Skeletal muscle cell (primary cell): ENCODE measurements at regions not wholly inside any gene's neighbourhood (a gene's known extent, or its start where the extent isn't known, plus 50 kb on each side); places are given as distances from the start of the nearest gene placed in this dataset.
"Not testable (repeated sequence)": the region's sequence is repeated elsewhere in the genome, so short reads cannot be mapped to it uniquely, and the experiment has no call there.

Source experiments
- DNase-seq: peaks from one replicate; pipeline ENCODE4 v3.0.0-alpha.2; 2010; ENCODE audit warnings: low read depth
- H3K4me3 ChIP-seq: 2 replicates; pipeline ENCODE4 v1.5.1; 2011; ENCODE audit warnings: low read depth, mild to moderate bottlenecking, control low read depth, low read length, moderate library complexity

DNA sequence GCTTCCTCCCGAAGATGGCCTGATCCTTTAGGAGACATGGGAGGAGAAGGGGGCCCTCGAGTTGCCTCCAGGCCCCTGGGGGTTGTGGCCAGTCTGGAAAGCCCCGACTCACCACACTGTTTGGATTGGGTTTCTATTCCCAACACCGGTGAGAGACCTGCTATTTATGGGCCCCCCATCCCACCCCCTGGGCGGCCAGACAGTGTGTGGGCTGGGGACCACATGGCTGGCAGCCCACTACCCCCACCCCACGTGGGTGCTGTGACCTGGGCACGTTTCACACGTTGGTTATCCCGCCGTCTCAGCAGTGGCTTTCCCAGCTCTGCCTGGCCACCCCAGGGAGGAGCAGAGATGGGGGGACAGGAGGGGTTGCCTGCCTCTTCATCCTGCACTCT, 116.1 kb downstream of the VEGFA start:
- DNase-seq = no peak
- no peak overlapping the region for H3K4me3 ChIP-seq

DNA sequence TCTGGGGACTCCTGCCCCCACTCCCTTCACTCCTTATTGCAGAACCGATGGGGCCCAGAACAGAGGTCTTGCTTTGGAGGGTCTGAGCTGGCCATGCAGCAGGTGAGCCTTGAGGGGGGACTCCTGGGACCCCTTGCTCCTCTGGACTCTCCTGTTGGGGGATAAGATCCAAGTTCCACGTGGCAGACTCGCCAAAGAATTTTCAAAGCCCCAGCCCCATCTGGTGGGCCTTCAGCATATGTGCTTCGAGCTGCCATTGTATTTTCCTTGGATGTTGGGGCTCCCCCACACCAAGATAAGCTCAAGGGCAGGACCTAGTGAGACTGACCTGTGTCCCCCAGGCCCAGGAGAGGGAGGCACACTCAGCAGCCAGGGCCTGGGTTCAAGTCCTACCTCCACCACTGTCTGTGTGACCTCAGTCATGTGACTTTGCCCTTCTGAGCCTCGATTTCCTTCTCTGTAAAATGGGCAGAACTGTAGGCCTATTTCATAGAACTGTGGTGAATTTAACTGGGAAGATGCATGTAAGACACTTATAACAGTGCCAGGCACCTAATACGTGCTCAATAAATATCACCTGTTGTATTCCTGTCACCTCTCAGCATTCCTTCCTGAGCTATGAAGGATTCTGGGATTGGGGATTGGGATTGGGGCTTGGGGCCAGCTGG, 115.5 kb downstream of the VEGFA start:
- no peak for DNase-seq
- H3K4me3 ChIP-seq = no peak overlapping the region

DNA sequence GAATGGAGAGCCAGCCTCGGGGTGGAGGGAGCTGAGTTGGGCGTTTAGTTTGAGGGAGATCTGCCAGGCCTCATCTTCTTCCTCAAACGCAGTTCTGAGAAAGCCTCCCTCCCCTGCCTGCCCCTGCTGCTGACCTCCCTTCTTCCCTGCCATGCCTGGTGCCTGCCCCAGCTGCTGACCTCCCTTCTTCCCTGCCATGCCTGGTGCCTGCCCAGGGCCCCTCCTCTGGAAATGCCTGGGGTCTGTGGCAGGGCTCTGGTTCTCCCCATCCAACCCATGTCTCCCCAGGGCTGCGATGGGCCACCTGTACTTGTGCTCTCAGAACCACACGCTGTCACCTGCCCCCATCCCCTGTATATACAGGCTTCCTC, 114.6 kb downstream of the VEGFA start:
- no peak overlapping the region for H3K4me3 ChIP-seq
- no peak for DNase-seq

DNA sequence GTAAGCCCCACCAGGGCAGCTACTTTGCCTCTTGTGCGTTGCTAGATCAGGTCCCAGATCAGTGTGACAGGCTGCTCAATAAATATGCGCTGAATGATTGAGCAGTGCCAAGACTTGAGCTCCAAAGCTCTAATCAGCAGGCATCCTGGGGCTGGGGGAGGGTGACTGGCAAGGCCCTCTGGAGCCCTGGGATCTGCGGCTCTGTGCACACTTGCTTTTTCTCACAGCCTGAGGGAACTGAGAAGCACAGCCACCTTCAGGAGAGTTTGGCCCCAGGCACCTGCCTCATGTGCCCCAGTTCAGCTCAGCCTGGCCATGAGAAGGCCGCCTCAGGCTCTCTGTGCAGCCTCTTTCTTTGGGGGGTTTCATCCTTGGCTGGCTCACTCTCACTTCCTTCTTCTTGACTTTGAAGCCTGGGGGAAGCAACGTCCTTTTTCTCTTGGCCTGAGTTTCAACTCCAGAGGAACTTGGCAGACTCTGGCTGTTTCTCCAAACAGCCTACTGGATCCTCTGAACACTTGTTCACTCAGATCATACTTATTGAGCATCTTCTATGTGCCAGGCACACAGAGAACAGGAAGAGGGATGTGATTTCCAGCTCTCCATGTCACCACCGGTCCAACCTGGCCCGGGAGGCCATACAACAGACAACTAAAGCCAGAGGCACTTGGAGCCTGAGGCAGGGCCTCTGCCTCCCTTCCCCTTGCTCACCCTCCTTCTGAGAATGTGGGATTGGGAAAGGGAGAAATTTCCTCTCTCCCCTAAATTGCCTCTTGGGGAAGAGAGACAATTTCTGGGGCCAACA, 114.0 kb downstream of the VEGFA start:
- no peak for DNase-seq
- H3K4me3 ChIP-seq = no peak overlapping the region

DNA sequence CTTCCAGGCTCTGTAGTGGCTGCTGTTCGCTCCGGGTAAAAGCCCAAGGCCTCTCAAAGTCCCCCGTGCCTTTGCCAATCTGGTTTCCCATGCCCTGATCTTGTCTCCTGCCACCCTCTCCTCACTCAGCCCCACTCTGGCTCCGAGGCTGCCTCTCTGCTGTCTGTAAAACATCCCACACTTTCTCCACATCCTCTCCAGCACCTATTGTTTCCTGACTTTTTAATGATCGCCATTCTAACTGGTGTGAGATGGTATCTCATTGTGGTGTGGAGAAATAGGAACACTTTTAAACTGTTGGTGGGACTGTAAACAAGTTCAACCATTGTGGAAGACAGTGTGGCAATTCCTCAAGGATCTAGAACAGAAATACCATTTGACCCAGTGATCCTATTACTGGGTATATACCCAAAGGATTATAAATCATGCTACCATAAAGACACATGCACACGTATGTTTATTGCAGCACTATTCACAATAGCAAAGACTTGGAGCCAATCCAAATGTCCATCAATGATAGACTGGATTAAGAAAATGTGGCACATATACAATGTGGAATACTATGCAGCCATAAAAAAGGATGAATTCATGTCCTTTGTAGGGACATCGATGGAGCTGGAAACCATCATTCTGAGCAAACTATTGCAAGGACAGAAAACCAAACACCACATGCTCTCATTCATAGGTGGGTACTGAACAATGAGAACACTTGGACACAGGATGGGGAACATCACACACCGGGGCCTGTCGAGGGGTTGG, 112.9 kb downstream of the VEGFA start:
- not testable (repeated sequence) for H3K4me3 ChIP-seq, DNase-seq

DNA sequence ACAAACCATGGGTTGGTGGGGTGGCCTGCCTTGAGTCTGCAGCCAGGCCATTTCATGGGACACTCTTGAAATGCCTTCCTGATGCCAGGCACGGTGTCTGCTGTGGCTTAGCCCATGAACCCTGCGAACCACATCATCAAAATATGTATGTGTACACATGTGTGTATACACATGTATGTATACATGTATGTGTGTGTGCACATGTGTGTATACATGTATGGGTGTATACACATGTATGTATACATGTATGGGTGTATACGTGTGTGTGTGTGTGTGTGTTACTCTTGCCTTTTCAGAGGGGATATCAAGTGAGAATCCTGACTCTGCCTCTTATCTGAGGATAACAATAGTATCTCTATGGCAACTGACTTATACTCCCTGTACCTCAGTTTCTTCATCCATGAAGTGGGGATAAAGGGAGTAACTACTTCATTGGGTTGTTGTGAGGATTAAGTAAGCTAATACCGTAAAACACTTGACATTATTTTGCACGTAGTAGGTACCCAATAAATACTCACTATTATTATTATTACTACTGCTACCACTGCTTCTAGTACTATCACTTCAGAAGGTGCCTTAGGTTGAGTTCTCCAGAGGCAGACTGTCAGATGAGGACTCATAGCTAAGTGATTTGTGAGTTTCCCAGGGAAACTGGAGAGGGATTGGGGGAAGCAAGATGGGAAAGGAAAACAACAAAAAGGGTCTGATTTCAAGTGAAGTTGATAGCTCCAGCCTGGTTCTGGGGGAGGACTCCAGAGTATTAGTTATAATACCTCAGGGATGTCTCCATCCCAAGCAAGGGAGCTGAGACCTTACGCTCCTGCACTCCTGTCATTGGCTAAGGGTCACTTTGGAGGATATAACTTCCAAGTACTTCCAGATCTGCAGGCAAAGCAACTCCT, 110.5 kb downstream of the VEGFA start:
- DNase-seq = no peak
- H3K4me3 ChIP-seq = no peak overlapping the region

DNA sequence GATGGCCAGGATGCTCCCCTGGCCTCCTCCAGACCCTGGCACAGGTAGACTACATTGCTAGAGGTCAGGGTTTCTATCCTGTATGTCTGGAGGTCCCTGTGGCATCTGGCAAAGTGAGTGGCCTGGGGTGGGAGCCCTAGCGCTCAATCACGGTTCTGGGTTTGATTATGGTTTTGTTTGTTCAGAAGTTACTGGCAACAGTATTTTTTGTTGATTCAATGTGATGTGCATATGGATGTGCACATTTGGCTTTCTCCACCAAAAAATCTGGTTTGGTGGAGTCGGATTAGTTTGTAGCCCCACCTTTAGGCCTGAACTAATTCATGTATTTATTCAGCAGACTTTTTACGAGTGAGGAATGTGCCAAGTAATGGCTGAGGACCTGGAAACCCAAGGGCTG, 109.7 kb downstream of the VEGFA start:
- no peak for DNase-seq

DNA sequence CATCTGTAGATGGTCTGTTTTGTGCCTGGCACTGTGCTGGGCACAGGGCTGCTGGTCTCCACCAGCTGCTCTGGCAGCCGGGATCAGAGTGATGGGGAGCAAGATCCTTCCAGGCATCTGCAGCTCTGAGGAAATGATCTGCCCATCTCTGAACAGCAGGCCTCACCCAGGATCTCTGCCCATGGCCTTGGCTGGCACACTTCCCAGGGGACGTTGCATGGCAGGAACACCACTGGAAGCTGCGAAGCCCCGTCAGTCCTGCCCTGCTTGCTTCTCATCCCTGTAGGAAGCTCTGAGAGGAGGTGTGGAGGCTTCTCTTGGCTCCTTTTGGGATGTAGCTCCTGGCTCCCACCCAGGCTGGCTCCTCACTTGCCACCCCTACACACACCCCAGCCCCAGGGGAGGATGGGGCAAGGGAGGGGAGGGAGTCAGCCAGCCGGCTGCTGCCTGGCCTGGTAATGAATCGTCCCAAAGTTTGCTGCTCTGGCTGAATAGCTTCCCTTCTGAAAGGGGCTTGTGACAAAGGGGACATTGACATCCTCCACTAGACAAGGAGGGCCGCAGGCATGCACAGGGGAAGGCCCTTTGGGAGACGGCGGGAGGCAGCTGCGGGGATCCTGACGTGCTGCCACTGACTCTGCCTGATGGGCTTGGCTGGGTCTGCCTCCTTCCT, 108.9 kb downstream of the VEGFA start:
- no peak overlapping the region for H3K4me3 ChIP-seq
- DNase-seq = no peak

More for the DNA sequence above, 109.7 kb downstream of the VEGFA start:
- H3K4me3 ChIP-seq = no peak overlapping the region

DNA sequence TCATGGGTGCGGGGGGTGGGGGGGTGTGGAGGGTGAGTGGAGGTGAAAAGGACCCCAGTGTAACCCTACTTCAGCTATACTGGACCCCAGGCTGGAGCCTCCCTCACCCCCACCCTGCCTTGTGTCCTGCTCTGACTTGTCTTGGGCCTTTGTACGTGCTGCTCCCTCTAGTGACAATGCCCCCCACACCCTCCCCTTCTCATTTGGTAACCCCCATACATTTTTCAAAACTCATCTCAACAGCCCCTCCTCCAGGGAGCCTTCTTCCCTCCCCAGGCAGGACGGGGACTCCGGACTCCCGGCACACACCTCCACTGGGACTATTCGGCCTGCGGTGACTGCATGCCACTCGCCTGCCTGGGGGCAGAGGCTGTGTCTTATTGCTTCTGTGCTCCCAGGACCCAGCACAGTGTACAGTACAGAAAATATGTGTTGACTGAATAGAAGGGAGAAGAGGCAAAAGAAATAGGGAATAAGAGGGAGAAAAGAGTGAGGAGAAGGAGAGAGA, 108.2 kb downstream of the VEGFA start:
- no peak for DNase-seq

DNA sequence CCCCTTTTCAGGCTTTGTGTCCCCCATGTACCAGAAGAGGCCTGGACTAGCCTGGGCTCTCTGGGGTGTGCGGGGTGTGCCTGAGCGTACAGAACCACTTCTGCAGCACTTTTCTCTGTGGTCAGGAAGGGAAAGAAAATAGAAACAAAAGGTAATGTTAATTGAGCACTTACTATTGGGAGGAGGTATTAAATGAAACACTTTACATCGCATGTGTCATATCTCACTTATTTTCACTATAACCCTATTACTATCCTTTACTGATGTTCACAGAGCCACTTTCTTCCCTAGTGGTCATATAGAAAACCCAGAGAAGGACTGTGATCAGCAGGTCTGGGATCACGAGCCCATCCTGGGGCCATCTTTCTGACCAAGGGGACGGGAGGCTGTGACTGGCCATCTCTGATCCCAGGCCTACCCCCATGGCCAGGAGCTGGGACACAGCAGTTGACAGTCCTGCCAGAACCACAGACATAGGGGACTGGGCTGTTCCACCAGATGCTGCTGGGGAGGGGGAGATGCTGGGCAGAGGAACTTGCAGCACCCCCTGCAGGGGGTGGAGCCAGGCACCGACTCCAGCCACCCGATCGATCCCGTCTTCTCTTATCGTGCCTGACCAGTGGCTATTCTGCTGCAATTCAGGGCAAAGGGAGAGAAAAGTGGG, 107.6 kb downstream of the VEGFA start:
- DNase-seq = no peak
- no peak overlapping the region for H3K4me3 ChIP-seq

More for the DNA sequence above, 108.2 kb downstream of the VEGFA start:
- no peak overlapping the region for H3K4me3 ChIP-seq

DNA sequence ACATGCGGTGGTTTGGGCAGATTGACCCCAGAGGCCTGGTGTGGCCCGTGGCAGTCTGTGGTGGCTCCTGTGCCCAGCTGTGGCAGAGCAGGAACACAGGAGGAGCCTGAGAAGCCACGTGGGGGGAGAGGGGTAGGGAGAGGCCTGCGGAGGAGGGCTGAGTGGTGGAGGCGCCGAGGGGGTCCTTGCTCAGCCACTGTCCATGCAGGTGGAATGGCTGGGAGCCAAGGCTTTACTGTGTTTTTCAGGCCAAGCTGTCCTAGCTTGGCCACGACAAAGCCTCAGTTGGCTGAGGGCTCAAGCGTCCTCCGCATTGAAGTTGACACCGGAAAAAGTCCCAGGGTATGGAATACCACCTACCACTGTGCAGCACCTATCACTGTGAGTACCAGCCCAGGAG, 107.0 kb downstream of the VEGFA start:
- no peak for DNase-seq
- H3K4me3 ChIP-seq = no peak overlapping the region

DNA sequence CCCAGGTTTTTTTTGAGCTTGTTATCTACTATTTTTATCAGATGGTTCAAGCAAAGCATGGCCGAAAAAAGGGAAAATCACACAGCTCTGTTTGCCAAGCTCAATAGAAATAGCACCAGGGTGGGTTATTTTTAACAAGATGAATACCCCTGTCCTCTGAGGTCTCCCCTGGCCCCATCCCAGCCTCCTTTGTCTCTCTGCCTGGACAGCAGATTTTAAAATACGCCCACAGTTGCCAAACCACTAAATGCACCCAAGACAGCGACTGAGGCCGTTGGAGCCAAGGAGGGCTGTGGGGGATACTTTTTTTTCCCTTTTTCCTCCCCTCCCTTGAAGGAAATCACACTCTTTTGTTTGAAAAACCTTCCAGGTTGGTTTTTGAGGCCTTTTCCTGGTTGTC, 106.6 kb downstream of the VEGFA start:
- no peak overlapping the region for H3K4me3 ChIP-seq
- no peak for DNase-seq

DNA sequence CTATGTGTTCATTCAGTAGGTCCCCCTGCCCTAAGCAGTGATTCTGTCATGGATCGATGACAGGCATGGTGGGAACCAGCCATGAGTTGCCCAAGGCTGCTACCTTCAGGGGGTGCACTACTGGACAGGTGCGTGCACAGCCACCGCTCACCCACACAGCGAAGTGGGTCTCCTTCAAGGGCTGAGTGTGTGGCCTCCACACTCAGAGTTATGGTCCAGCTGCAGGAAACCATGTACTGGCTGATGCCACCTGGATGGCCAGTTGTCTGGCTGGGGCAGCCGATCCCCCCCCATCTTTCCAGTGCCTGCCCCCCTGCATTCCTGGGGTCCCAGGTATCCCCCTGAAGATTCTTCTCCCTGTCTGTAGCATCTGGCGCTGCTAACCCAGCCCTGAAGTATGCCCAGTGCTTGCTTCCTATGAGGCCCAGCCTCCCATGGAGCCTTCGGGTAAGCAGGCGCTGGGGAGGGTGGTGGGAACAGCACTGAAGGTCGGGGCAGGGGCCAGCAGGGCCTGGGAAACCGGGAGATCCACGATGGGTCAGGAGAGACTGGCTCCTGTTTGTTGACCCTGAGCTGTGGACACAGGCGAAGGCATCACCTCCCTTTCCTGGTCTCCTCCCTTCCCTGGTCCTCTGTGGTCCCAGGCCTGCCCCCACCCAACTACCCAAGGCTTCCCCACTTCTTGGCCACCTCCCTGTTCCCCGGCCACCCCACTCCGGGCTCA, 106.0 kb downstream of the VEGFA start:
- DNase-seq = no peak
- H3K4me3 ChIP-seq = no peak overlapping the region

DNA sequence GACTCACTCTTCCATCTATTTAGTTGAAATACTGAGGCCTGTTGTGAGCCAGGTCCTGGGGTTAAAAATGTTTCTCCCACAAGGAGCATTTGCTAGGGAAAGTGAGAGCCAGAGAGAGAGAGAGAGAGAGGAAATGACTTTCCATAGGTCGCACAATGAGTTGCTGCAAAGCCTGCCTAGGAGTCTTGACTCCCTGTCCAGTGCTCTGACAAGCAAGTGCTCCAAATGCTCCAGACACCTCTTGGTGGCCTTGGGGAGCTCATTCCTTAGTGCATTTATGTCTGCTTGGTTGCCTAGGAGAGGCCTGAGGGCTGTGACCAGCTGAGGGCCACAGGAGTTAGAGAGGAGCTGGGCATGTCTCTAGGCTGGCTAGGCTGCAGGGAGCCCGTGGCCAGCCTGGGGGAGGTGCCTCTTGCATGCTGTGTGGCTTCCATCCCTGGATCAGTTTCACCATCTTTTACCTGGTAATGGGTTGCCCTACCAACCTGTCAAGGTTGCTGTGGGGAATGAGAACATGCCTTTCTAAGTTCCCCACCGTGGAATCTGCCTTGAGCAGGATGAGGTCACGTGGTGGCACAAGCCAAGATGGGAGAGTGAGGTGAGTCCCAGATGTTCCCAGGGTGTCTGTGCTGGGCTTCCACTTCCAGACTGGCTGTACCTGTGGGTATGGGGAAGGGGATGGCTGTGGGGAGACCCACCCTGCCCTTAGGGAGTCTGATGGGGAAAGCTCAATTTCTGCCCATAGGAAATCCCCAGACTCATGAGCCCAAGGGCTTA, 105.0 kb downstream of the VEGFA start:
- no peak for DNase-seq
- H3K4me3 ChIP-seq = no peak overlapping the region

DNA sequence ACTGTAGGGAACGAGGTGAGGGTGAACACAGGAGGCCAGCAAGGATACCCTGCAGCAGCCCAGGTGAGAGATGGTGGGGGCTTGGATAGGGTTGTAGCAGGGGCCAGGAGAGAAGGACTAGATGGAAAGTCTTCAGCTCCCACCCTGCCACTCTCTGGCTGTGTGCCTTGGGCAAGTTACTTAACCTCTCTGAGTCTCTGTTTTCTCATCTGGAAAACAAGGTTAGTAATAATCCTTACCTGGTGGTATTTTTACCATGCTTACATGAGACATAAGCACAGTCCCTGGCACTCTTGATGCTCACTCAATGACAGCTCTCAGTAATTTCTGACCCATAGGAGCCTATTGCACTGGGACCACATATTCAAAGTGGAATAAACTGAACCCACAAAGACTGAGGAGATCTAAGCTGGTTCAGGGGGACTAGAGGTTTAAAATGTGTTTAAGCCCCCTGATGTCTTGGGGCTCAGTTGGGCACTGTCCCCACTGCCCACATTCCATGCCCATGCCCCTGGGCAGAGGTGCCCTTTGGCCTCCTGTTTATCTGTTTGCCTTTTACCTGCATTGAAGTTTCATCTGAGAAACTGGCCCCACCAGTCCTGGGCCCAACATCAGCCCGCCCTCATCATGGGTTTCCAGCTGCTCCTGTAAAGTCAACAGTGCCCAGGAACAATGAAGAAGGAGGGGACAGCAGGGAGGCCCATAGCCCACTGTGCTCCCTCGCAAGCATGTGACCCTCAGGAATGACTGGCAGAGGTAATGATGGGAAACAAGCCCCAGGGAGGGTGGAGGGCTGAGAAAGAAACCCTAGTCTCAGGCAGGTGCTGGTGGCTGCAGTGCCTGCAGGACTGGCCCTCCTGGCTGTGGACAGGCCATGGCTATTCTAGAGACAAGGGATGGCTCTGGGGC, 104.0 kb downstream of the VEGFA start:
- no peak for DNase-seq
- no peak overlapping the region for H3K4me3 ChIP-seq

DNA sequence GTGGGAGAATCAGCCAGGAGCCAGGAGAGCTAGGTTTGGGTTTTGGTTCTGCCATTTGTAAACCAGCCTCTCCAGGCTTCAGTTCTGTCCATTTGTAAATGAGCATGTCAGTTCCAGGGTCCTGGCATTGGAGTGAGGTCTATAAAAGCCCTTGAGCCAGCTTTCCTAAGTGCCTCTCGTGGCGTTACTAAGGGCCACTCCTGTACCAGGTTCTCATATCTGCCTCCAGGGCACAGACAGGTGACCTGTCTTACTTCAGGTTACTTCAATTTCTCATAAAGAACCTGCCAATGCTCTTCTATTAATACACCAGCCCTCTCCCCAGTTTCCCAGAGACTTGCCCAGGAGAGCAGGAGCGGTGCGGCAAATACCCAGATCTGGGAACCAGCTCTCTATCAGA, 101.9 kb downstream of the VEGFA start:
- no peak overlapping the region for H3K4me3 ChIP-seq
- DNase-seq = no peak
